ENCODE measurements at regions not wholly inside any gene's neighbourhood (a gene's known extent, or its start where the extent isn't known, plus 50 kb on each side); places are given as distances from the start of the nearest gene placed in this dataset.

GRCh38 chr15:26421065-26421464 lies 351.8 kb downstream of the GABRB3 start:
- TF ChIP-seq PATZ1 (tag by site-specific recombination; IDR thresholded peaks at IDR 0.05) (no peak), GLIS1 (tag by site-specific recombination; IDR thresholded peaks at IDR 0.05) (peak; percentile 31; the same call in 1 of the 2 replicates), ZBTB17 (tag by site-specific recombination; IDR thresholded peaks at IDR 0.05) (no peak), CTCF (tag by site-specific recombination; IDR thresholded peaks at IDR 0.05) (no peak), ZNF302 (tag by site-specific recombination; IDR thresholded peaks at IDR 0.05; ENCODE audit: low read depth) (no peak), ZNF660 (tag by site-specific recombination; IDR thresholded peaks at IDR 0.05) (no peak)

All from HEK293 (cell line).